Keratinocyte (primary cell): ENCODE measurements at regions not wholly inside any gene's neighbourhood (a gene's known extent, or its start where the extent isn't known, plus 50 kb on each side); places are given as distances from the start of the nearest gene placed in this dataset.

Experiments used
- CTCF ChIP-seq, 3 experiments: IDR thresholded peaks in 1 of 3; conservative IDR thresholded peaks in 1 of 3; optimal IDR thresholded peaks in 1 of 3; 2 replicates in 2 of 3; 3 replicates in 1 of 3; pipeline versions ENCODE3 to v1.5.1; 2011; ENCODE audit warnings: low read length in 3 of 3, mild to moderate bottlenecking in 3 of 3, moderate library complexity in 2 of 3, control low read depth in 1 of 3, inconsistent platforms in 1 of 3; ENCODE audit not compliant: insufficient read depth in 2 of 3; ENCODE audit errors: extremely low read depth in 1 of 3
- EZH2 ChIP-seq: IDR thresholded peaks from one replicate; pipeline ENCODE4 v1.6.1; 2012; ENCODE audit warnings: inconsistent platforms, mild to moderate bottlenecking, low read length, moderate library complexity

GRCh38 chr6:28633445-28634215 lies 107.9 kb downstream of the GPX5 start:
- TF ChIP-seq CTCF (optimal IDR thresholded peaks at IDR 0.05 in 1 of 3, IDR thresholded peaks at IDR 0.05 in 1 of 3, conservative IDR thresholded peaks at IDR 0.05 in 1 of 3; ENCODE audit: extremely low read depth in 1 of 3, insufficient read depth in 2 of 3, low read length in 3 of 3) = no peak
- TF ChIP-seq EZH2 = no peak
